ENCODE measurements at regions not wholly inside any gene's neighbourhood (a gene's known extent, or its start where the extent isn't known, plus 50 kb on each side); places are given as distances from the start of the nearest gene placed in this dataset.
A peak's percentile ranks its signal among the peaks of the same experiment; 100 is the strongest.

GRCh38 chr1:173414539-173415226, 62.5 kb upstream of the PRDX6 start:
- ATAC-seq (peak; percentile 86), DNase-seq (peak; percentile 45)
- intact Hi-C loops (cut with micrococcal nuclease), result no loop called here

GRCh38 chr1:173415490-173415889, 61.6 kb upstream of the PRDX6 start:
- intact Hi-C loops (cut with micrococcal nuclease), result no loop called here
- no peak for ATAC-seq
- no peak for DNase-seq

GRCh38 chr1:173415905-173416450, 61.2 kb upstream of the PRDX6 start:
- no peak for DNase-seq
- no peak for ATAC-seq
- intact Hi-C loops (cut with micrococcal nuclease), result no loop called here

- no peak for DNase-seq
- intact Hi-C loops (cut with micrococcal nuclease), result no loop called here
- ATAC-seq, result no peak
These were observed 59.6 kb upstream of the PRDX6 start for GRCh38 chr1:173417563-173417962.

GRCh38 chr1:173418107-173418985, 58.8 kb upstream of the PRDX6 start:
- no peak for ATAC-seq
- DNase-seq, result no peak
- intact Hi-C loops (cut with micrococcal nuclease), result no loop called here

GRCh38 chr1:173420330-173420806, 56.8 kb upstream of the PRDX6 start:
- ATAC-seq, result peak; percentile 92
- intact Hi-C loops (cut with micrococcal nuclease), result no loop called here
- DNase-seq, result peak; percentile 43

GRCh38 chr1:173421286-173421685, 55.8 kb upstream of the PRDX6 start:
- intact Hi-C loops (cut with micrococcal nuclease), result no loop called here
- DNase-seq, result no peak
- ATAC-seq, result no peak

- intact Hi-C loops (cut with micrococcal nuclease), result no loop called here
- DNase-seq (no peak), ATAC-seq (no peak)
These were observed 55.3 kb upstream of the PRDX6 start for GRCh38 chr1:173421789-173422188.

- DNase-seq (no peak), ATAC-seq (peak; percentile 62)
- intact Hi-C loops (cut with micrococcal nuclease), result no loop called here
These were observed 54.6 kb upstream of the PRDX6 start for GRCh38 chr1:173422456-173422976.

GRCh38 chr1:173423291-173423690, 53.8 kb upstream of the PRDX6 start:
- DNase-seq, result no peak
- intact Hi-C loops (cut with micrococcal nuclease), result no loop called here
- ATAC-seq, result no peak

- no peak for DNase-seq
- ATAC-seq, result no peak
- intact Hi-C loops (cut with micrococcal nuclease), result no loop called here
These were observed 53.0 kb upstream of the PRDX6 start for GRCh38 chr1:173424143-173424542.

- intact Hi-C loops (cut with micrococcal nuclease), result no loop called here
- no peak for ATAC-seq
- DNase-seq, result no peak
These were observed 52.2 kb upstream of the PRDX6 start for GRCh38 chr1:173424782-173425407.

GRCh38 chr1:173426057-173426456, 51.1 kb upstream of the PRDX6 start:
- no peak for DNase-seq
- no peak for ATAC-seq
- intact Hi-C loops (cut with micrococcal nuclease), result no loop called here

- ATAC-seq, result no peak
- intact Hi-C loops (cut with micrococcal nuclease), result no loop called here
- DNase-seq, result no peak
These were observed 49.7 kb upstream of the PRDX6 start for GRCh38 chr1:173427146-173428054.

Data from left ventricle myocardium superior (tissue), 1 donor.